OCI-M1 (cell line): ENCODE measurements at regions not wholly inside any gene's neighbourhood (a gene's known extent, or its start where the extent isn't known, plus 50 kb on each side); places are given as distances from the start of the nearest gene placed in this dataset.

Experiments
- DNase-seq: peaks from one replicate; lab custom pipeline; 2025; lab: John Stamatoyannopoulos, UW

- DNase-seq, result no peak
These were observed 419.5 kb upstream of the PROK2 start for GRCh38 chr3:72204452-72204851.

- DNase-seq, result no peak
These were observed 418.8 kb upstream of the PROK2 start for GRCh38 chr3:72203613-72204349.

- no peak for DNase-seq
These were observed 418.2 kb upstream of the PROK2 start for GRCh38 chr3:72203105-72203504.

- no peak for DNase-seq
These were observed 415.4 kb upstream of the PROK2 start for GRCh38 chr3:72200332-72200731.

- no peak for DNase-seq
These were observed 414.6 kb upstream of the PROK2 start for GRCh38 chr3:72199530-72199929.

GRCh38 chr3:72196377-72196929, 411.5 kb upstream of the PROK2 start:
- no peak for DNase-seq

GRCh38 chr3:72195895-72196294, 410.9 kb upstream of the PROK2 start:
- DNase-seq, result no peak

GRCh38 chr3:72194458-72194857, 409.5 kb upstream of the PROK2 start:
- no peak for DNase-seq

GRCh38 chr3:72193771-72194430, 409.0 kb upstream of the PROK2 start:
- DNase-seq, result no peak

- DNase-seq, result no peak
These were observed 407.6 kb upstream of the PROK2 start for GRCh38 chr3:72192572-72192971.

GRCh38 chr3:72191209-72191960, 406.4 kb upstream of the PROK2 start:
- no peak for DNase-seq

GRCh38 chr3:72190050-72190449, 405.1 kb upstream of the PROK2 start:
- no peak for DNase-seq

- no peak for DNase-seq
These were observed 404.4 kb upstream of the PROK2 start for GRCh38 chr3:72189339-72189738.

GRCh38 chr3:72188536-72188935, 403.6 kb upstream of the PROK2 start:
- DNase-seq, result no peak

GRCh38 chr3:72187131-72187530, 402.2 kb upstream of the PROK2 start:
- DNase-seq, result peak; percentile 46

- no peak for DNase-seq
These were observed 401.5 kb upstream of the PROK2 start for GRCh38 chr3:72186400-72186855.

- DNase-seq, result peak; percentile 53
These were observed 400.8 kb upstream of the PROK2 start for GRCh38 chr3:72185549-72186399.

GRCh38 chr3:72183489-72183888, 398.5 kb upstream of the PROK2 start:
- DNase-seq, result no peak

GRCh38 chr3:72182206-72182605, 397.3 kb upstream of the PROK2 start:
- DNase-seq, result peak; percentile 34

GRCh38 chr3:72181251-72181650, 396.3 kb upstream of the PROK2 start:
- no peak for DNase-seq

GRCh38 chr3:72180405-72180804, 395.5 kb upstream of the PROK2 start:
- DNase-seq, result no peak

GRCh38 chr3:72179107-72179464, 394.1 kb upstream of the PROK2 start:
- no peak for DNase-seq
